Colonic mucosa (tissue), 4 donors: ENCODE measurements at regions not wholly inside any gene's neighbourhood (a gene's known extent, or its start where the extent isn't known, plus 50 kb on each side); places are given as distances from the start of the nearest gene placed in this dataset.

Source experiments
- DNase-seq: peaks from one replicate; pipeline ENCODE4 v3.0.0-alpha.2; 2020
- H3K27ac ChIP-seq: fragments of 200-600 bp; one replicate; pipeline ENCODE4 v1.8.0; 2021
- H3K27me3 ChIP-seq: fragments of 200-600 bp; one replicate; pipeline ENCODE4 v1.8.0; 2021
- H3K36me3 ChIP-seq: fragments of 200-600 bp; one replicate; pipeline ENCODE4 v1.8.0; 2021
- H3K4me1 ChIP-seq: fragments of 200-600 bp; one replicate; pipeline ENCODE4 v1.8.0; 2021; ENCODE audit warnings: mild to moderate bottlenecking
- H3K4me3 ChIP-seq: fragments of 200-600 bp; one replicate; pipeline ENCODE4 v1.8.0; 2021
- H3K9ac ChIP-seq, 2 donors: one replicate each; pipeline ENCODE4 v1.7.0; 2013; ENCODE audit warnings: control low read depth in 2 of 2, low read depth in 2 of 2, low read length in 2 of 2
- H3K9me3 ChIP-seq: fragments of 200-600 bp; one replicate; pipeline ENCODE4 v1.8.0; 2021
- intact Hi-C: fragments of 100-400 bp; cut with DNase I; formaldehyde crosslinking; loops from one replicate; pipeline ENCODE4 v1.14.1; 2022
- TF ChIP-seq, protein P1 (sequence below): fragments of 200-600 bp; IDR thresholded peaks from one replicate; pipeline ENCODE4 v1.8.0; 2022; ENCODE audit warnings: antibody characterized with exemption, mild to moderate bottlenecking
- donor health status: healthy.
- donor health status: DM: no; HTN: no; CAD: no.
- donor health status: DM: no; HTN: no; CAD: no.

- H3K9ac ChIP-seq: no peak overlapping the region
- no peaks in the 10 kb centered on the region for H3K4me1 ChIP-seq
- no peak overlapping the region for H3K4me3 ChIP-seq
- H3K27ac ChIP-seq: no peak overlapping the region
- DNase-seq: no peak
- no peaks in the 10 kb centered on the region for H3K27me3 ChIP-seq
- TF ChIP-seq, protein P1, sequence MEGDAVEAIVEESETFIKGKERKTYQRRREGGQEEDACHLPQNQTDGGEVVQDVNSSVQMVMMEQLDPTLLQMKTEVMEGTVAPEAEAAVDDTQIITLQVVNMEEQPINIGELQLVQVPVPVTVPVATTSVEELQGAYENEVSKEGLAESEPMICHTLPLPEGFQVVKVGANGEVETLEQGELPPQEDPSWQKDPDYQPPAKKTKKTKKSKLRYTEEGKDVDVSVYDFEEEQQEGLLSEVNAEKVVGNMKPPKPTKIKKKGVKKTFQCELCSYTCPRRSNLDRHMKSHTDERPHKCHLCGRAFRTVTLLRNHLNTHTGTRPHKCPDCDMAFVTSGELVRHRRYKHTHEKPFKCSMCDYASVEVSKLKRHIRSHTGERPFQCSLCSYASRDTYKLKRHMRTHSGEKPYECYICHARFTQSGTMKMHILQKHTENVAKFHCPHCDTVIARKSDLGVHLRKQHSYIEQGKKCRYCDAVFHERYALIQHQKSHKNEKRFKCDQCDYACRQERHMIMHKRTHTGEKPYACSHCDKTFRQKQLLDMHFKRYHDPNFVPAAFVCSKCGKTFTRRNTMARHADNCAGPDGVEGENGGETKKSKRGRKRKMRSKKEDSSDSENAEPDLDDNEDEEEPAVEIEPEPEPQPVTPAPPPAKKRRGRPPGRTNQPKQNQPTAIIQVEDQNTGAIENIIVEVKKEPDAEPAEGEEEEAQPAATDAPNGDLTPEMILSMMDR: no peak
- H3K36me3 ChIP-seq: no peaks in the 10 kb centered on the region
- H3K9me3 ChIP-seq: no peaks in the 10 kb centered on the region
- intact Hi-C loops: no loop called here
These were observed 349.7 kb upstream of the ST6GAL2 start for GRCh38 chr2:107235491-107236254.

DNA sequence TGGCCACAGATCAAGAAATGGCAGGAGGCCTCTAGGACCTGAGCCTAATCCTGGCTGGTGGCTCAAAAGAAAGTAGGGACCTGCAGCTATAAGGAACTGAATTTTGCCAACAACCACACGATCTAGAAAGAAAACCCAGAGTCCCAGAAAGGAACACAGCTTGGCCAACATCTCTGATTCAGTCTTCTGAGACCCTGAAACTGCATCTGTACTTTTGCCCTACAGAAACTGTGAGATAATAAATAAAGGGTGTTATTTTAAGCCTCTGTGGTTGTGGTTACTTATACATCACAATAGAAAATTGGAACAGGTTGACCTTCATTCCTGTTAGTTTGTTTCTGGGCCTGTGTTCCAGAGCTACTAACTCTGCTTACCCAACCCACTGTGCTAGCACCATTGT lies 356.8 kb upstream of the ST6GAL2 start:
- no peak overlapping the region for H3K4me3 ChIP-seq
- intact Hi-C loops: no loop called here

DNA sequence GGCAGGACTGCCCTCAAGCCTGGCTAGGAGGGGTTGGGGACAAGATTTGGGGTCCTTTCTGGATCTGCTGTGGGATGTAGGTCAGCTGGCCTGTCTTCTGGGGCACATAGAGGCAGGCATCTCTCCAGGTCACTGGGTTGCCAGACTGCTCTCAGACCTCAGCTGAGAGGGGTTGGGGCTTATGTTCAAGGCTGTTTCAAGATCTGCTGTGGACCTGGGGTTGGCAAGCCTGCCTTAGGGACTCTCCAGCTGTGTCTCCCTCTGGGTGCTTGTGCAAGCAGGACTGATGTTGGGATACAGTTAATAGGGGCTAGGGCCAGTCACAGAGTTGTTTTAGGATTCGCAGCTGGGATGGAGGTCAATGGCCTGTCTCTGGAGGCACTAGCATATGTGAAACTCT lies 363.0 kb upstream of the ST6GAL2 start:
- H3K4me1 ChIP-seq: no peaks in the 10 kb centered on the region
- intact Hi-C loops: no loop called here
- H3K27ac ChIP-seq: no peak overlapping the region
- no peak overlapping the region for H3K4me3 ChIP-seq
- no peaks in the 10 kb centered on the region for H3K36me3 ChIP-seq
- H3K9ac ChIP-seq: no peak overlapping the region
- no peaks in the 10 kb centered on the region for H3K9me3 ChIP-seq
- no peak for DNase-seq
- TF ChIP-seq, protein P1: no peak
- H3K27me3 ChIP-seq: no peaks in the 10 kb centered on the region

More for the DNA sequence above, 356.8 kb upstream of the ST6GAL2 start:
- TF ChIP-seq, protein P1: no peak
- Histone ChIP-seq H3K4me1 (no peaks in the 10 kb centered on the region), H3K9me3 (no peaks in the 10 kb centered on the region), H3K27me3 (no peaks in the 10 kb centered on the region), H3K36me3 (no peaks in the 10 kb centered on the region), H3K27ac (no peak overlapping the region), H3K9ac (no peak overlapping the region)
- DNase-seq: no peak

GRCh38 chr2:107255744-107256143 lies 369.8 kb upstream of the ST6GAL2 start:
- no peaks in the 10 kb centered on the region for H3K4me1 ChIP-seq
- TF ChIP-seq, protein P1: no peak
- H3K9ac ChIP-seq: no peak overlapping the region
- H3K4me3 ChIP-seq: no peak overlapping the region
- H3K36me3 ChIP-seq: no peaks in the 10 kb centered on the region
- no peak for DNase-seq
- no peaks in the 10 kb centered on the region for H3K27me3 ChIP-seq
- intact Hi-C loops: no loop called here
- no peak overlapping the region for H3K27ac ChIP-seq
- no peaks in the 10 kb centered on the region for H3K9me3 ChIP-seq

DNA sequence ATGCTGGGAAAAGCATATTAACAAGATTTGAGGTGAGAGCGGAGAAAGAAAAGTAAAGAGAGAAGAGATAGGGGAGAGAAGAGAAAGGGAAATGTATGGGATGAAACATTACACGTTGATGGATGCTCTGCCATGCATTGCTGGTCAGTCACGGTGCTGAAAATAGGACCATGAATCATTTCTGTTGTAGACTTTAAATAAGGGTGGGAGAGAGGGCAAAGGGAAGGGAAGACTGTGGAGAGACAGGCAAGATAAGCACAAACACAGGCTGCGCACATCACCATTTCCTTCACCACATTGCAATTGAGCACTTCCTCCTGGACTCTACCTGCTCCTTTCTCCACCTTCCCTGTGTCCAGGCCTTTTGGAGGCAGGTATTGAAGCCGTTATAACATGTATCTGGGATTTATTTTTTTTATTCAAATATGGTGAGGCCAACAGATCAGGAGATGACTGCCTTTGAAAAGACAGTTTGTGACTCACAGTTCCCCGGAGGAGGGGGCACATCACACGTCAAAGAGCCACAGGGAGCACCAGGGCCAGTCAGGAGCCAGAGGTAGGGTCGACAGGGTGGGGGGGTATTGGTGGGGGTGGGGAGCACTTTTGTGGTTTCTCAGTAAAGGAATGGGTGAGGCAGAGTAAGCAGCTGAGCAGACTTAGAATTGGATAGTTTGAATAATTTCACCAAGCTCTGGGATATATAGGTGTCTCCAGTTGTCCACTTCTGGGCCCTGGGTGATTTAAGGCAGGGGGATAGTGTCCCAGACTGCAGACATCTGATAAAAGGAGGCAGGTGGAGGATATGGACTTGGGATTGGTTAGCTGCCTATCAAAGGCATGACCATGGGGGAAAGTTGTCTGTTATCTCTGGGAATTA lies 372.8 kb upstream of the ST6GAL2 start:
- H3K9me3 ChIP-seq: no peaks in the 10 kb centered on the region
- no peaks in the 10 kb centered on the region for H3K36me3 ChIP-seq
- intact Hi-C loops: no loop called here
- H3K4me1 ChIP-seq: no peaks in the 10 kb centered on the region
- H3K4me3 ChIP-seq: no peak overlapping the region
- no peak for DNase-seq
- H3K27ac ChIP-seq: no peak overlapping the region
- H3K9ac ChIP-seq: no peak overlapping the region
- no peaks in the 10 kb centered on the region for H3K27me3 ChIP-seq
- TF ChIP-seq, protein P1: no peak
